ENCODE measurements at regions not wholly inside any gene's neighbourhood (a gene's known extent, or its start where the extent isn't known, plus 50 kb on each side); places are given as distances from the start of the nearest gene placed in this dataset.
A peak's percentile ranks its signal among the peaks of the same experiment; 100 is the strongest.

GRCh38 chr2:8217468-8218030 is 464.3 kb upstream of the ID2 start:
- TF ChIP-seq CTCF (IDR thresholded peaks at IDR 0.05) (no peak), EZH2 (IDR thresholded peaks at IDR 0.05) (no peak), EZH2phosphoT487 (IDR thresholded peaks at IDR 0.05) (peak; percentile 53)
